ENCODE measurements at regions not wholly inside any gene's neighbourhood (a gene's known extent, or its start where the extent isn't known, plus 50 kb on each side); places are given as distances from the start of the nearest gene placed in this dataset.
"Not testable (repeated sequence)": the region's sequence is repeated elsewhere in the genome, so short reads cannot be mapped to it uniquely, and the experiment has no call there.

- no peak overlapping the region for H3K4me3 ChIP-seq (ENCODE audit: low read depth, low read length)
- no peaks in the 10 kb centered on the region for H3K36me3 ChIP-seq (ENCODE audit: control insufficient read depth, insufficient read depth, low read length)
Measured at GRCh38 chr1:101484689-101485338, 248.0 kb downstream of the S1PR1 start.

GRCh38 chr1:101485712-101486111, 248.9 kb downstream of the S1PR1 start:
- H3K36me3 ChIP-seq (ENCODE audit: control insufficient read depth, insufficient read depth, low read length), result no peaks in the 10 kb centered on the region
- no peaks in the 10 kb centered on the region for H3K27me3 ChIP-seq (ENCODE audit: control insufficient read depth, insufficient read depth, low read length)
- no peak overlapping the region for H3K27ac ChIP-seq (ENCODE audit: low read depth, low read length)
- 0 out of 2 replicates have a peak, but pooled peaks cover 3% of the 10 kb centered on the region for H3K9me3 ChIP-seq (ENCODE audit: control insufficient read depth, insufficient read depth, low read depth, low read length)
- H3K9ac ChIP-seq (ENCODE audit: low read length), result no peak overlapping the region
- no peak overlapping the region for H3K4me3 ChIP-seq (ENCODE audit: low read depth, low read length)
- peaks cover 14% of the 10 kb centered on the region for H3K4me1 ChIP-seq (ENCODE audit: control insufficient read depth, insufficient read depth, low read length)

More at GRCh38 chr1:101484689-101485338, 248.0 kb downstream of the S1PR1 start:
- Histone ChIP-seq H3K9ac (ENCODE audit: low read length) (no peak overlapping the region), H3K9me3 (ENCODE audit: control insufficient read depth, insufficient read depth, low read depth, low read length) (0 out of 2 replicates have a peak, but pooled peaks cover 3% of the 10 kb centered on the region), H3K4me1 (ENCODE audit: control insufficient read depth, insufficient read depth, low read length) (peaks cover 14% of the 10 kb centered on the region), H3K27me3 (ENCODE audit: control insufficient read depth, insufficient read depth, low read length) (no peaks in the 10 kb centered on the region), H3K27ac (ENCODE audit: low read depth, low read length) (no peak overlapping the region)

GRCh38 chr1:101492144-101492543, 255.3 kb downstream of the S1PR1 start:
- not testable (repeated sequence) for H3K27ac ChIP-seq (ENCODE audit: low read depth, low read length); H3K27me3 ChIP-seq (ENCODE audit: control insufficient read depth, insufficient read depth, low read length); H3K9me3 ChIP-seq (ENCODE audit: control insufficient read depth, insufficient read depth, low read depth, low read length); H3K9ac ChIP-seq (ENCODE audit: low read length); H3K4me3 ChIP-seq (ENCODE audit: low read depth, low read length); H3K36me3 ChIP-seq (ENCODE audit: control insufficient read depth, insufficient read depth, low read length); H3K4me1 ChIP-seq (ENCODE audit: control insufficient read depth, insufficient read depth, low read length)

DNA sequence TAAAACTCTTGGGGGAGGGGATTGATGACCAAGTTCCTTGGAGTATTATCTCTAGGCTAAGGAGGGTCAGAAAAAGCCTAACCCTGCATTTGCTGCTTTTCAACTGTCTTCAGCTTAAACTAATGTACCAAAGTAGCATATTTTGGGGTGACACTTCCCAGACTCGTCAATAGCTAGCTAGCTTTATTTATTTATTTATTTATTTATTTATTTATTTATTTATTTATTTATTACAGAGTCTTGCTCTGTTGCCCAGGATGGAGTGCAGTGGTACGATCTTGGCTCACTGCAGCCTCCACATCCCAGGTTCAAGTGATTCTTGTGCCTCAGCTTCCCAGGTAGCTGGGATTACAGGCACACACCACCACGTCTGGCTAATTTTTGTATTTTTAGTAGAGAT, 257.1 kb downstream of the S1PR1 start:
- not testable (repeated sequence) for H3K9me3 ChIP-seq (ENCODE audit: control insufficient read depth, insufficient read depth, low read depth, low read length); H3K4me1 ChIP-seq (ENCODE audit: control insufficient read depth, insufficient read depth, low read length); H3K27ac ChIP-seq (ENCODE audit: low read depth, low read length); H3K9ac ChIP-seq (ENCODE audit: low read length); H3K27me3 ChIP-seq (ENCODE audit: control insufficient read depth, insufficient read depth, low read length); H3K36me3 ChIP-seq (ENCODE audit: control insufficient read depth, insufficient read depth, low read length); H3K4me3 ChIP-seq (ENCODE audit: low read depth, low read length)

DNA sequence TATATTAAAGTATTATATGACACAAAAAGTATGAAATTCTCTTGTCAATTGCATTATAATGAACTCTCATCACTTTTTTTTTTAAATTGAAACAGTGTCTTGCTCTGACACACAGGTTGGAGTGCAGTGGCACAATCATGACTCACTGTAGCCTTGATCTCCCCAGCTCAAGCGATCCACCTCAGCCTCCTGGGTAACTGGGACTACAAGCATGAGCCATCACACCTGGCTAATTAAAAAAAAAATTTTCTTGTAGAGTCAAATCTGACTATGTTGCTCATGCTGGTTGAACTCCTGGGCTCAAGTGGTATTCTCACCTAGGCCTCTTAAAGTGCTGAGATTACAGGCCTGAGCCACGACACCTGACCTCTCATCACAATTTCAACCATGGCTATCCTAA, 259.3 kb downstream of the S1PR1 start:
- H3K9ac ChIP-seq (ENCODE audit: low read length), result no peak overlapping the region
- H3K27ac ChIP-seq (ENCODE audit: low read depth, low read length), result no peak overlapping the region
- H3K27me3 ChIP-seq (ENCODE audit: control insufficient read depth, insufficient read depth, low read length), result no peaks in the 10 kb centered on the region
- no peaks in the 10 kb centered on the region for H3K4me1 ChIP-seq (ENCODE audit: control insufficient read depth, insufficient read depth, low read length)
- no peak overlapping the region for H3K4me3 ChIP-seq (ENCODE audit: low read depth, low read length)
- H3K36me3 ChIP-seq (ENCODE audit: control insufficient read depth, insufficient read depth, low read length), result no peaks in the 10 kb centered on the region
- H3K9me3 ChIP-seq (ENCODE audit: control insufficient read depth, insufficient read depth, low read depth, low read length), result no peaks in the 10 kb centered on the region; the same call in 1 of the 2 replicates

DNA sequence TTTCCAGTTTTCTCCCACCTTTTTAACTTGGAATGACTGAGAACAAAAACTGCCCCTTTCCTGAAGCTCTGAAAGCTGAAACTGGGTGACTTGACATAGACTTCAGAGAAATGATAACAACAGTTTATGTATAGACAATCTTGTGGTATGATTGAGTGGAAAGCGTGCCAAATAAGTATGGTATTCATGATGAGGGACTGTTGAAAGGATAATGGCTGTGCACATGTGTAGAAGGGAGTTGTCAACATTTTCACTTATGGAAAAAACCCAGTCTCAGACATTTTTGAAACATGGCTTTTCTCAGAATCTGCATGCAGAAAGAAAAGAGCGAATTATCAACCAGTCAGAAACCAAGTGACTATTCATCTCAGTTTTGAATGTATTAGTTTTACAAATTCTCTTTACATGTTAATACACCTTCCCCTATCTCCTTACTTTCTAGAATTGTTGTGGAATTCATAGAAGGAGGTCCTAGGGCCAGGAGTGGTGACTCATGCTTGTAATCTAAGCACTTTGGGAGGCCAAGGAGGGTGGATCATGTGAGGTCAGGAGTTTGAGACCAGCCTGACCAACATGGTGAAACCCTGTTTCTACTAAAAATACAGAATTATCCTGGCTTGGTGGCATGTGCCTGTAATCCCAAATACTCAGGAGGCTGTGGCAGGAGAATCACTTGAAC, 261.2 kb downstream of the S1PR1 start:
- H3K9me3 ChIP-seq (ENCODE audit: control insufficient read depth, insufficient read depth, low read depth, low read length), result no peaks in the 10 kb centered on the region; the same call in 1 of the 2 replicates
- H3K4me1 ChIP-seq (ENCODE audit: control insufficient read depth, insufficient read depth, low read length), result no peaks in the 10 kb centered on the region
- no peak overlapping the region for H3K27ac ChIP-seq (ENCODE audit: low read depth, low read length)
- H3K9ac ChIP-seq (ENCODE audit: low read length), result no peak overlapping the region
- H3K27me3 ChIP-seq (ENCODE audit: control insufficient read depth, insufficient read depth, low read length), result no peaks in the 10 kb centered on the region
- no peak overlapping the region for H3K4me3 ChIP-seq (ENCODE audit: low read depth, low read length)
- H3K36me3 ChIP-seq (ENCODE audit: control insufficient read depth, insufficient read depth, low read length), result no peaks in the 10 kb centered on the region

DNA sequence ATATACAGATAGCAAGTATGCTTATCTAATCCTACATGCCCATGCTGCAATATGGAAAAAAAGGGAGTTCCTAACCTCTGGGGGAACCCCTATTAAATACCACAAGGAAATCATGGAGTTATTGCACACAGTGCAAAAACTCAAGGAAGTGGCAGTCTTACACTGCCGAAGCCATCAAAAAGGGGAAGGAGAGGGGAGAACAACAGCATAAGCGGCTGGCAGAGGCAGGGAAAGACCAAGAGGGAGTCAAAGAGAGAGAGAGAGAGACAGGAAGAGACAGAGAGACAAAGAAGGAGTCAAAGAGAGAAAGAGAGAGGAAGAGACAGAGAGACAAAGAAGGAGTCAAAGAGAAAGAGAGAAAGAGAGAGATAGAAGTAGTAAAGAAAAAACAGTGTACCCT, 267.3 kb downstream of the S1PR1 start:
- H3K4me3 ChIP-seq (ENCODE audit: low read depth, low read length); H3K27me3 ChIP-seq (ENCODE audit: control insufficient read depth, insufficient read depth, low read length); H3K27ac ChIP-seq (ENCODE audit: low read depth, low read length); H3K9me3 ChIP-seq (ENCODE audit: control insufficient read depth, insufficient read depth, low read depth, low read length); H3K9ac ChIP-seq (ENCODE audit: low read length); H3K4me1 ChIP-seq (ENCODE audit: control insufficient read depth, insufficient read depth, low read length); H3K36me3 ChIP-seq (ENCODE audit: control insufficient read depth, insufficient read depth, low read length): not testable (repeated sequence)

DNA sequence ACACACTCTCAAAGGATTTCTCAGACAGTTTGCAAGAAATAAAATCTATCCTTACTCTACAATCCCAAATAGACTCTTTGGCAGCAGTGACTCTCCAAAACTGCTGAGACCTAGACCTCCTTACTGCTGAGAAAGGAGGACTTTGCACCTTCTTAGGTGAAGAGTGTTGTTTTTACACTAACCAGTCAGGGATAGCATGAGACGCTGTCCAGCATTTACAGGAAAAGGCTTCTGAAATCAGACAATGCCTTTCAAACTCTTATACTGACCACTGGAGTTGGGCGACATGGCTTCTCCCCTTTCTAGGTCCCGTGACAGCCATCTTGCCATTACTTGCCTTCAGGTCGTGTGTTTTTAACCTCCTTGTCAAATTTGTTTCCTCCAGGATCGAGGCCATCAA, 268.4 kb downstream of the S1PR1 start:
- not testable (repeated sequence) for H3K4me1 ChIP-seq (ENCODE audit: control insufficient read depth, insufficient read depth, low read length); H3K9ac ChIP-seq (ENCODE audit: low read length); H3K27ac ChIP-seq (ENCODE audit: low read depth, low read length)

GRCh38 chr1:101506541-101507164, 269.8 kb downstream of the S1PR1 start:
- Histone ChIP-seq H3K4me3 (ENCODE audit: low read depth, low read length) (no peak overlapping the region), H3K27me3 (ENCODE audit: control insufficient read depth, insufficient read depth, low read length) (no peaks in the 10 kb centered on the region), H3K4me1 (ENCODE audit: control insufficient read depth, insufficient read depth, low read length) (no peaks in the 10 kb centered on the region), H3K36me3 (ENCODE audit: control insufficient read depth, insufficient read depth, low read length) (no peaks in the 10 kb centered on the region), H3K9me3 (ENCODE audit: control insufficient read depth, insufficient read depth, low read depth, low read length) (no peaks in the 10 kb centered on the region), H3K9ac (ENCODE audit: low read length) (no peak overlapping the region), H3K27ac (ENCODE audit: low read depth, low read length) (no peak overlapping the region)

More for the DNA sequence above, 268.4 kb downstream of the S1PR1 start:
- H3K27me3 ChIP-seq (ENCODE audit: control insufficient read depth, insufficient read depth, low read length); H3K4me3 ChIP-seq (ENCODE audit: low read depth, low read length); H3K9me3 ChIP-seq (ENCODE audit: control insufficient read depth, insufficient read depth, low read depth, low read length); H3K36me3 ChIP-seq (ENCODE audit: control insufficient read depth, insufficient read depth, low read length): not testable (repeated sequence)

- Histone ChIP-seq H3K4me1 (ENCODE audit: control insufficient read depth, insufficient read depth, low read length) (no peaks in the 10 kb centered on the region), H3K9me3 (ENCODE audit: control insufficient read depth, insufficient read depth, low read depth, low read length) (no peaks in the 10 kb centered on the region), H3K27me3 (ENCODE audit: control insufficient read depth, insufficient read depth, low read length) (no peaks in the 10 kb centered on the region), H3K27ac (ENCODE audit: low read depth, low read length) (no peak overlapping the region), H3K9ac (ENCODE audit: low read length) (no peak overlapping the region), H3K36me3 (ENCODE audit: control insufficient read depth, insufficient read depth, low read length) (no peaks in the 10 kb centered on the region), H3K4me3 (ENCODE audit: low read depth, low read length) (no peak overlapping the region)
Measured at GRCh38 chr1:101507547-101507971, 270.7 kb downstream of the S1PR1 start.

DNA sequence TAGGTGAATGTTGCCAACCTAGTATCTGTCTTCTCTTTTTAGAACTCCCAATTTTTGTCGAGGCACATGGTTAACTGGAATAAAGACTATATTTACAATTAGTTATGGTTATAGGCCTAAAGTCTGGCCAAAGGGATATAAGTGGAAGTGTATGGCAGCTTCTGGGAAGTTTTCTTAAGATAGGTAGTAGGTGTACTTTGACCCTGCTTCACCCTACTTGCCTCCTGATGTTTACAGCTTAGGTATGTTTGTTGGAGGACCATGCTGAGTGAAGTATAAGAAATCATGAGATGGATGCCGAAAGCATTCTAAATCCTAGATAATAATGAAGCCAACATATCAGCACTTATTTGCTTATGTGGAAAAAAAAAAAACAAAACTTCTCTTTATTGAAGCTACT, 272.1 kb downstream of the S1PR1 start:
- no peak overlapping the region for H3K27ac ChIP-seq (ENCODE audit: low read depth, low read length)
- no peaks in the 10 kb centered on the region for H3K4me1 ChIP-seq (ENCODE audit: control insufficient read depth, insufficient read depth, low read length)
- no peak overlapping the region for H3K4me3 ChIP-seq (ENCODE audit: low read depth, low read length)
- H3K9me3 ChIP-seq (ENCODE audit: control insufficient read depth, insufficient read depth, low read depth, low read length), result no peaks in the 10 kb centered on the region
- no peaks in the 10 kb centered on the region for H3K36me3 ChIP-seq (ENCODE audit: control insufficient read depth, insufficient read depth, low read length)
- H3K27me3 ChIP-seq (ENCODE audit: control insufficient read depth, insufficient read depth, low read length), result no peaks in the 10 kb centered on the region
- no peak overlapping the region for H3K9ac ChIP-seq (ENCODE audit: low read length)
